ENCODE measurements at regions not wholly inside any gene's neighbourhood (a gene's known extent, or its start where the extent isn't known, plus 50 kb on each side); places are given as distances from the start of the nearest gene placed in this dataset.

- ATAC-seq: no peak
- H3K4me3 ChIP-seq: no peak overlapping the region
- no peaks in the 10 kb centered on the region for H3K36me3 ChIP-seq (ENCODE audit: low read depth)
- no peaks in the 10 kb centered on the region for H3K4me1 ChIP-seq (ENCODE audit: low read depth)
- TF ChIP-seq CTCF (IDR thresholded peaks at IDR 0.05): no peak
- no peak for DNase-seq
- intact Hi-C loops (cut with DNase I, micrococcal nuclease): no loop called here
- peaks cover 14% of the 10 kb centered on the region for H3K9me3 ChIP-seq
These were observed 574.1 kb downstream of the XIRP2 start for GRCh38 chr2:167462379-167462778.

GRCh38 chr2:167454036-167454435 is 565.8 kb downstream of the XIRP2 start:
- DNase-seq (no peak), ATAC-seq (no peak)
- Histone ChIP-seq H3K36me3 (ENCODE audit: low read depth) (no peaks in the 10 kb centered on the region), H3K4me1 (ENCODE audit: low read depth) (no peaks in the 10 kb centered on the region), H3K9me3 (peaks cover 20% of the 10 kb centered on the region), H3K4me3 (no peak overlapping the region)
- no peak for TF ChIP-seq CTCF (IDR thresholded peaks at IDR 0.05)
- intact Hi-C loops (cut with DNase I, micrococcal nuclease): no loop called here

DNA sequence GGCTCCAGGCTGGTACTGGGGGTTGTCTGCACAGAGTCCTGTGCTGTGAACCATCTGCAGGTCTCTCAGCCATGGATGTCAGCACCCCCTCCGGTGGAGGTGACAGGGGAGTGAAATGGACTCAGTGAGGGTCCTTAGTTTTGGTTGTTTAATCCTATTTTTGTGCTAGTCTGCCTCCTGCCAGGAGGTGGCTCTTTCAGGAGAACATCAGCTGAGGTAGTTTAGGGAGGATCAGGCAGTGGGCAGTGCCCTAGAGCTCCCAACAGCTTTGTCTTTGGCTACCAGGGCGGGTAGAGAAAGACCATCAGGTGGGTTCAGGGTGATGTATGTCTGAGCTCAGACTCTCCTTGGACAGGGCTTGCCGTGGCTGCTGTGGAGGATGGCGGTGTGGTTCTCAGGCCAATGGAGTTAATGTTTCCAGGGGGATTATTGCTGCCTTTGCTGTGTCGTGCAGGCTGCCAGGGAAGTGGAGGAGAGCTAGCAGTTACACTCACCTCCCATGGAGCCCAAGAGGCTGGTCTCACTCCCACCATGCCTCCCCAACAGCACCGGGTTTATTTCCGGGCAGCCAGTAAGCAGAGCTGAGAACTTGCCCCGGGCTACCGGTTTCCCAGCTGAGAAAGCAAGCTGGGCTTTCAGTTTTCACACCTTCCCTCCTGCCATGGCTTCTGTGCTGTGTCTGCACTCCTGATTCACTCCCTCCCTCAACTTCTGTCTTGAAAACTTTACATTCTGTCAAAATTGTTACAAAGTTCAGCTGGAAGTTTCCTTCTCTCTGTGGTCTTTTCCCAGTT is 563.4 kb downstream of the XIRP2 start:
- ATAC-seq (no peak), DNase-seq (no peak)
- Histone ChIP-seq H3K4me3 (no peak overlapping the region), H3K9me3 (peaks cover 31% of the 10 kb centered on the region), H3K36me3 (ENCODE audit: low read depth) (no peaks in the 10 kb centered on the region), H3K4me1 (ENCODE audit: low read depth) (no peaks in the 10 kb centered on the region)
- intact Hi-C loops (cut with DNase I, micrococcal nuclease): no loop called here
- TF ChIP-seq CTCF (IDR thresholded peaks at IDR 0.05): no peak

DNA sequence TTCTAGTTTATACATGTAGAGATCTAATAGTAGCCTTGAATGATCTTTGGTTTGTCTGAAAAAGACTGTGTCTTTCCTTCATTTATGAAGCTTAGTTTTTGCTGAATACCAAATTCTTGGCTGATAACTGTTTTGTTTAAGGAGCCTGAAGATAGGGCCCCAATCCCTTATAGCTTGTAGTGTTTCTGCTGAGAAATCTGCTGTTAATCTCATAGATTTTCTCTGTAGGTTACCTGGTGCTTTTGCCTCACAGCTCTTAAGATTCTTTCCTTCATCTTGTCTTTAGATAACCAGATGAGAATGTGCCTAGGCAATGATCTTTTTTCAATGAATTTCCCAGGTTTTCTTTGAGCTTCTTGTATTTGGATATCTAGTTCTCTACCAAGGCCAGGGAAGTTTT is 562.1 kb downstream of the XIRP2 start:
- intact Hi-C loops (cut with DNase I, micrococcal nuclease): no loop called here
- no peak for DNase-seq
- TF ChIP-seq CTCF (IDR thresholded peaks at IDR 0.05): no peak

DNA sequence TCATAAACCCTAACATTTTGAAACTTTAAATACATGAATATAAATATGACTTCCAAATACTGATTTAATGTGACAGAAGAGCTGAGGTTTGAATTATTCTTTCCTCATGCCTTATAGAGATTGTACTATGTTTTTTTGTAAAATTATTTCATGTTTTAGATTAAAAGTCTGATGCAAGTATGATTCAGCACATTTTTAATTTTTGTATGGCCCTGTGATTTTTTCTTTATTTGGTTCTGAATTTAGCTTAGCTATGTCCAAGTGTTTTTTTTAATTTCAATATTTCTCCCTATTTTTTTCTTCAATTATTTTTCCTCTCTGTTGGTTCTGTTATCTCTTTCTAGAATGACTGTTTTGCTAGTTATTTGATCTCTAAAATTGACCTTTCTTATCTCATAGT is 552.1 kb downstream of the XIRP2 start:
- Histone ChIP-seq H3K9me3 (no peaks in the 10 kb centered on the region), H3K36me3 (ENCODE audit: low read depth) (no peaks in the 10 kb centered on the region), H3K4me3 (no peak overlapping the region), H3K4me1 (ENCODE audit: low read depth) (no peaks in the 10 kb centered on the region)
- intact Hi-C loops (cut with DNase I, micrococcal nuclease): no loop called here
- TF ChIP-seq CTCF (IDR thresholded peaks at IDR 0.05): no peak
- DNase-seq (no peak), ATAC-seq (no peak)

More for the DNA sequence above, 562.1 kb downstream of the XIRP2 start:
- no peak for ATAC-seq
- H3K4me1 ChIP-seq (ENCODE audit: low read depth): no peaks in the 10 kb centered on the region
- peaks cover 31% of the 10 kb centered on the region for H3K9me3 ChIP-seq
- H3K36me3 ChIP-seq (ENCODE audit: low read depth): no peaks in the 10 kb centered on the region
- no peak overlapping the region for H3K4me3 ChIP-seq

Data from mucosa of descending colon (tissue), 3 donors.